HG03469 (cell line): ENCODE measurements at regions not wholly inside any gene's neighbourhood (a gene's known extent, or its start where the extent isn't known, plus 50 kb on each side); places are given as distances from the start of the nearest gene placed in this dataset.

ENCODE experiments used
- ATAC-seq: cut with Tn5 transposase; IDR thresholded peaks from one replicate; pipeline ENCODE4 v1.9.1; 2021; ENCODE audit warnings: mild to moderate bottlenecking, moderate library complexity, moderate number of reproducible peaks; ENCODE audit not compliant: unreplicated experiment

DNA sequence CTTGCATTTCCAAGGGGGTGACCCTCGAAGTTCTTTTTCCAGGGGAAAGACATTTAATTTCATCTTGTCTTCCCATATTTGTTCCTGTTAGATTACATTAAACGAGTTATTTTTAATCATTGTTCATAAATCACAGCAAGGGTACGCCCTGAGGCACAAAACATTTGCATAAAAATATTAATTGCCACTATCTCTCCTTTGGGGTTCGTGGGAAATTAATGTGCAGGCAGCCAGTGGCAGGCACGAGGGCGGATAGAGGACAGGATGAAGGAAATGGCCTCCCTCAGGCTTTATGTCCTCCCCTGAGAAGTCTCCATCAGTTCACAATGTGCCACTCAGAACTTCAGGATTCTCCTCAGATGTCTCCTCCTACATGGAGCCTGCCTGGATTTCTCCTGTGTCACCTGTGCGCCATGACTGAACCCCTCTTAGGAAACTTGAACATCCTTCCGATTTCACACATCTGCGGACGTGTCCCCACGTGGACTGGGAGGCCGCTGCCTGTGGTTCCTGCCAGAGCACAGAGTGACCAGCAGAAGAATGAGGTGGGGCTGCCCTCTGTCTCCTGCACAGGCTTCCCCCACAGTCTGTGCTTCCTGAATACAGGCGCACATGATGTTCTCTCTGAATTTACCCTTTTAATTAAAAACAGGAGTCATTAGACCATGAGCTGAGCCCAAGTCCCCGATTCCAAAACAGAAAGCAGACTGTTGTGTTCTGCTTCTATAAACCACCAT is 1085.9 kb downstream of the TBC1D22A start:
- no peak for ATAC-seq

DNA sequence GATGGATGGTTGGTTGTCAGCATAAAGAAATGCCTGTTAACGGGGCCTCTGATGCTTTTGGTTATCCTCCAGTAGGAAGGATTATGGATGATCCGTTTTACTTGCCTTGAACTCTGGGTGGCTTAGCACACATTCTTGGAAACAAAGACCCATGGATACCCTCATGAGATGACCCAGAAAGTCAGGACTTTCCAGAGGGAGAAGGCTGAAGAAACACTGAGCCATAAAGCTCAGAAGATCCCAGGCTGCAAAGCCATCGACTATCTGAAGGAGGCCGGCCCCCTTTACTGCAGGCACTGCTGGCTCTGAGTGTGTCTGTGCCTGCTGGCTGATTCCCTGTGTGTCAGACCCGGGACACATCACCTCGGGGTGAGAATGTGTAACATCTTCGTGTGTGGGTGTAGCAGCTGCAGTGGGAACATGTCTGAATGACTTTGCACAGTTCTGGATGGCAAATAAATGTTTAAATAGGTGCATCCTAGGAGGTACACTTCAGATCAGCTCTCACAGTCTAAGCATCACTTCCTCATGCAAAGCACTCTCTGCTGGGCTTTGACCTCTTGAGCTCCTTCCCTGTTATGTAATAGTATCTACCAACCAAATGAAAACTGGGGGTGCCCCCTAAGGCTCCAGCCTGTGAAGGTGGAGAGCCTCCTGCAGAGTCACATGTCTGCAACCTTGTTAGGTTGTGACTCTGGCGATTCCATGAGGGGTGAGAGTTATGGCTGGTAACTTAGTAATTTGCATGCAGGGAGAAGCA is 1084.9 kb downstream of the TBC1D22A start:
- no peak for ATAC-seq

DNA sequence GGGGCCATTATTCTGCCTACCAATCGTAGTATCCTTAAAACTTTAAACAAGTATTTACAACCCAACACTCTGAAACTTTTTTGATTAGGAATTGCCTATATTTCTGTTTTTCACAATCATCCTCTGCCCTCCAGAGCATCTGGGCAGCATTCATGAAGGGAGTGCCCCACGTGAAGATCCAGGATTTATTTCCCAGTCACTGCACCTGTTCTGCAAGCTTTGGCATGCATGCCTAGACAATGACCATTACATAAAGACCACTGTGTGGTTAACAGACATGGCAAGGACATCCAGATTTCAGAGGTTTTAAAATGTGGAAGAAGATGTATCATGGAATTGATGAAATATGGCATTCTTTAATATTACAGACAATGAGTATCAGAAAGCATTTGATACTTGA is 1083.8 kb downstream of the TBC1D22A start:
- no peak for ATAC-seq

DNA sequence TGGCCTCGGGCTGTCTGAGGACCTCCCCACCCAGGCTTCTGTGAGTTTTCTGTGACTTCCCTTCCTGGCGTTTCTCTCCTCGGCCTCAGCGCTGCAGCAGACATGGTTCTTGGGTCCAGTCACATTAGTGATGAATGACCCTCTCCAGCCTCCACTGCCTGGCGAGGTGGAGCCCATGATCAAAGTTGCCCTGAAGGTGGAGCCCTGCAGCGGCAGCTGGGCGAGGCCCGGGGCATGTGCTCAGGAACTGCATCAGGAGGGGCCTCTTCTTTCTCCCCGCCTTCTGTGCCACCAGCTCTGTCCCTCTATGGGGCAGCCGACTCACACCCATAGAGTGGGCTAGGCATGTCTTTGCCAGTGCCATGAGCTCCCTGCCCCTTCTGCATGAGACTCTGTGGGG is 1079.7 kb downstream of the TBC1D22A start:
- no peak for ATAC-seq

DNA sequence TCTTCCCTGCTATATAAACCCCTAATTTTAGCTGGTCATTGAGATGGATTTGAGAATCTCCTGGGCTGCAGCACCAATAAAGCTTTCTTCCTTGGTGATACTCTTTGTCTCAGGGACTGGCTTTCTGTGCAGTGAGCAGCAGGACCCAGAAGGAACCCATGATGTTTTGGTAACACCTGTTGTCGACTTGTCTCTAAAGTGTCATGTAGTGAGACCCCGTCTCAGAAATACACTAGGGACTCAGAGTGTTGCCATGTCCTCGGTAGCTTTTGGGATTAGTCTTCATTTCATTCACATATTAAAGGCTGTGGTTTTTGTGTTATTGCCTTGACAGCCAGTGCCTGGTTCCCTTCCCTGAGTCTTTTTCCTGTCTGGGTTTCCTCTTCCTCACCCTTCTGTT is 1078.7 kb downstream of the TBC1D22A start:
- ATAC-seq: no peak

DNA sequence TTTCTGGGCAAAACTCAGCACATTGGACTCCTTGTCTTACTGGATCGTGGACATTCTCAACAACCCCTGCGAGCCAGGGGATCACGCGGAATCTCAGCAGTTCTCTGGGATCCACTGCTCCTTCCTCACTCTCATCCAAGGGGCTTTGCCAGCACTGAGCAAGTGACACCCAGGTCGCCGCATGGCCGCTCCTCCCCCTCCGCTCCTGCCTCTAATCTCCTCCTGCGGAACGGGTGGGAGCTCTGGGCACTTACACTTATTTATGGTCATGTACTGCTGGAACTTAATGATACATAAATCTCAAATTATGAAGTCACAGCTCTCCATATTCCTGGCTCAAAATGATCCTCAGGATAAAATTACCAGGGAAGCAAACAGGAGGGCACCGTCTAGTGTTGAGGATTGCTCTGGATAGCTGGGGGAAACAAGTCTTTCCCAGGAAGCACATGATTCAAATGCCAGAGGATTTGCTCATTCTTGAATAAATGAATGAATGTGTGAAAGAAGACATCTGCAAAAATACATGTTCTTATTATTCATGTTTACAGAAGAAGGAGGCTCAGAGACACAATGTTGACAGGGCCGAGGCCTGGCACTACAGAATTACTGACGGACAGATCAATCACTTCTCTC is 1077.3 kb downstream of the TBC1D22A start:
- ATAC-seq: no peak

DNA sequence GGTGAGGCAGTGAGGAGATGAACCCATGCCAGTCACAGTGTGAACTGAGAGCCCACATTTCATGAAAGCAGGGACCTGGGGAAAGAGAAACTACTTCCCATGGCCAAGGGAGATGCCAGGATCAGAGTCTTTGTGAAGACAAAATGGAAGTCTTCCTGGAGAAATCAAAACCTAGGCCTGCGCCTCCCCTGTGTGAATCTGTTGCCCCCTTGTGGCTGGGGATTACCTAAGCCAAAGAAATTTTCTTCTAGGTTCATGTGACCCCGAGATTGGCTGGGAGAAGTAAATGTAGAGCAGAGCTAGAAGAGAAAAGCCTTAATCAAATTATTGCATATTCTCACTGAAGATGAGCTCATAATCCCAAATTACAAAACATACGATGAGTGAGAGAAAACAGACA is 1075.3 kb downstream of the TBC1D22A start:
- no peak for ATAC-seq

DNA sequence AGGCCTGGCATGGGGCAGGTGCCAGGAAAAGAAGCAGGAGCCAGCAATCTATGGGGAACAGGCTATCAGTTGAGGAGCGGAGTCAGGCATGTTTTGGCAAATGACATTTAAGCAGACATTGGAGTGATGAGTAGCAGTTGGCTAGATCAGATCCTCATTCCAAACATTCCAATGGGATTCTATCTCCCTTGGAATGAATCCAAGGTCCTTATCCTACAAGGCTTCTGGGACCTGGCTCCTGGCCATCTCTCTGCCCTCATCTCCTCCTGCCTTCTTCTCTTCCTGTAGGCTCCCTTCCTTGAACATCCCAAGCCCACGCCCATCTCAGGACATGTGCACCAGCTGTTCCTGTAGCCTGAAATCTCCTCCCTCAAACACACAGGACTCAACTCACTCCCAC is 1074.5 kb downstream of the TBC1D22A start:
- ATAC-seq: no peak

DNA sequence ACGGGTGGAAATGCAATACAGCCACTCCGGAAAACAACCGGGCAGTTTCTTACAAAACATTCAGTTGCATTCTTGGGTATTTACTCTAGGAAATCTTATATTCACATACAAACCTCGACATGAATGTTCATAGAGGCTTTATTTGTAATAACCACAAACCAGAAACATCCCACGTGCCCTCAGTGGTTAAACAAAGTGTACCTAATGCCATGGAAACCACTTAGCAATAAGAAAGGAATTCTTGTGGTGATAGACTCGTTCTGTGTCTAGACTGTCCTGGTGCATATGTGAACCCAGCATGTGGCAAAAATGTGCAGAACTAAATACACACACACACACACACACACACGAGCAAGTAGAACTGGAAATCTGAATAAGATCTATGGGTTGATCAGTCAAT is 1073.3 kb downstream of the TBC1D22A start:
- no peak for ATAC-seq

DNA sequence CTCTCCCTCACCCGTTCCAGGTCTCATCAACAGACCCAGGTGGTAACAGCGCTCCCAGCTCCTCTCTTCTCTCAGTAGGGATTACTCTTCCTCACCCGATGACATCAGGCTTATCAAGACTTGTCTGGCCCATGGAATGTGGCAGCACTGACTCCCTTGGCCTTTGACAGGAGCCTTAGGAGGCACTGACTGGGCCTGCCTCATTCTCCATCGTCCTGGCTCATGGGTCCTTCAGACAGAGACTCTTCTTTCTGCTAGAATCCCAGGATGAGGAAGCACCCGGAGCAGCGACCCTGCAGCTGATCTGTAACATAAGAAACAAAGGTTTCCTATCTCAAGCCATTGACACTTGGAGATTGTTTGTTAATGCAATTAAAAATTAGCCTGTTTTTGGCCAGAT is 1063.6 kb downstream of the TBC1D22A start:
- ATAC-seq: no peak

DNA sequence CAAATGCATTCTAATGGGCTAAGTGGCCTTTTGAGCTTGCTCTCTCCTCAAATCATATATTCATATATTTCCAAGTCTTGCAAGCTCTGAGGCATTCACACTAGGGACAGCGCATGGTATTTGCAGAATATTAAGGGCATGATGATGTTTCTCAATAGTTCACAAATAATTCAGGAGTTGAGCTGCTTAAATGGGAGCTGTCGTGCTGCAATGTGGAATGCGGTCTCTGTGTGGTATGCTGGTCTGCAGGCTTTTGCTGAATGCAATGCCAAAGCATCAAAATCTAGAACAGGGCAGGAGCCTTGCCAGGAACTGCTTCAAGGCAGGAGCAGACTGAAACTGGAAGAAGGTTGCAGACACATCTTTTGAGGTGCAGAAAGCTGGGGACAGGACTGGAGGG is 1060.0 kb downstream of the TBC1D22A start:
- no peak for ATAC-seq

DNA sequence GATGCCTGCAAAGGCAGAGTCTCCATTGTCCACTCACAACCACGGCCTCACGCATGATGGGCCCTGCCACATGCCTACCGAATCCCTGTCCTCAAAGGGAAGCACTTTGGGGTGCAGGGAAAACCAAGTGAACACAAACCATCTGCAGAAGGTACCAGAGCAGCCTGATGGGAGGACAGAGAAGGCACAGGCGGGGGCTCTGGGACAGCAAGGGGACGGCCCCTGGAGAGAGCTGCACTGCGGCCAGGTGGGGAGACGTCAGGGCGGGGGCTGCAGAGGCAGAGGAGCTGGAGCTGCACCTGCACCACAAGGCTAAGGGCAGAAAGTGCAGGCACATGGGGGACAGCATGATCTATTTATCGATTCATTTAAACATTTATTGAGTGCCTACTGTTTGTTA is 1056.0 kb downstream of the TBC1D22A start:
- no peak for ATAC-seq

DNA sequence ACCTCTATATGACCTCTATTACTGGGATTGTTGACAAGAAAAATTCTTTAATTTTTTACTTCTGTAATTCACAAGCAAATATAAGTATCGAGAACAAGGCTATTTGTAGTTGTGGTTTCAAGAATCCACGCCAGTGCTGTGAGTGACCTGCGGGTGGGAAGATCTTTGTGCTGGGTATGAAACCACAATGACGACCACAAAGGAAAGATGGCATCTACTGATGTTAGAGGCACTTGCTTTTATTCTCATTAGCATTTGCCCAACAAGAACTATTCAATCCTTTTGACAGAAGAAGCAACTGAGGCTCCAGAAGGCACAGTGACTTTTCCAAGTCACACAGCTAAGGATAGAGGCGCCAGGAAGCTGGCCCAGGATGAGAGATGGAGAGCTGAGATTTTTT is 1054.9 kb downstream of the TBC1D22A start:
- no peak for ATAC-seq

DNA sequence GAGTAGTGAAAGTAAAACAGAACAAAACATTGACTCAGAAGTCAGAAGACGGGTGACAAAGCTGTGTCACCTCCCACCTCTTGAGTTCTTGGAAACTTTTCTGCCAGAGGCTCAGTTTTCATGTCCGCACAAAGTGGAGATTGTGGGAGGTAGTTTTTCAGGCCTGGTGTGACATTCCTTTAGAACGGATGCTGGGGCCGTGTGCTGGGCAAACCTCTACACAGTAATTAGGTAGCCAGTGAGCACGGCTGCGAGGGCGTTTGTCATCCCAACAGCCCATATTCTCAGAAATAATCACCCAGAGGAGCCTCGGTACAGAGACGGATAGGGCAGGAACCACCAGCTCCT is 1054.4 kb downstream of the TBC1D22A start:
- no peak for ATAC-seq

DNA sequence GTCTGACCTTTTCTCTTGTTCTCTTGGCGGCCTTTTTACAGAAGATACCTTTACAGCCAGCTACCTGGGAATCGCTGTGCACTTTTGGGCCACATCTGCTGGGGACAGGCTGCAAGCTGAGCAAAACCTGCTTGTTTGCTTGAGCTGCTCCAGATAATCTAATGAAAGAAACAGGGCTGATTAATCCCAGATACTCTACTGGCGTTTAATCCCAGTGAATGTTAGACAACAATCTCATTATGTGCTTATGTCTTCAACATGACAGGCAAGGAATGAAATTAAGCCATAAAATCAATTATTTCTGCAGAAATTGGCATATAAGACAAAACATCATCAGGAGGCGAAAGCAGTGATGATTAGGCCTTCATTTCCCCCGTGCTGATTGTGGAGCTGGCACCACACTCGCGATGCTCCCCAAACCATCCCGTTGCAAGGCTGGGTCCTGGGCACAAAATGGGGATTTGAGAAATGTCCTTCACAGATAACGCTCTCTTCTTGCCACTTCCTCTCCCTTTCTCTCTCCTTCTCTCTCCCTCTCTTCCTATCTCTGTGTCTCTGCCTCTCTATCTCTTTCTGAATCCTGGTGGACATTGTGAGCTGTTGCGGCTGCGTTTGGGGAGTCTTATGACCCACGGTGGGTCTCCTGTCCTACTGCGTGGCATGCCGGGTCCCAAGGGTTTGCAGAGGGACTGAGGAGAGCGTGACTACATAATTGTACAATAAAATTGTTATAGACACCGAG is 1053.8 kb downstream of the TBC1D22A start:
- ATAC-seq: no peak

DNA sequence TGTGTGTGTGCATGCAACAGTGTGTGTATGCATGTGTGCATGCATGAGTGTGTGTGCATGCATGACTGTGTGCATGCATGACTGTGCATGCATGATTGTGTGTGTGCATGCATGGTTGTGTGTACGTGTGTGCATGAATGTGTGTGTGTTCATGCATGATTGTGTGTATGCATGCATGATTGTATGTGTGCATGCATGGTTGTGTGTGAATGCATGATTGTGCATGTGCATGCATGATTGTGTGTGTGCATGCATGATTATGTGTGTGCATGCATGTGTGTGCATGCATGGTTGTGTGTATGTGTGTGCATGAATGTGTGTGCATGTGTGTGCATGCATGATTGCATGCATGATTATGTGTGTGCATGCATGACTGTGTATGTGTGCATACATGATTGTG is 1052.0 kb downstream of the TBC1D22A start:
- ATAC-seq: no peak

DNA sequence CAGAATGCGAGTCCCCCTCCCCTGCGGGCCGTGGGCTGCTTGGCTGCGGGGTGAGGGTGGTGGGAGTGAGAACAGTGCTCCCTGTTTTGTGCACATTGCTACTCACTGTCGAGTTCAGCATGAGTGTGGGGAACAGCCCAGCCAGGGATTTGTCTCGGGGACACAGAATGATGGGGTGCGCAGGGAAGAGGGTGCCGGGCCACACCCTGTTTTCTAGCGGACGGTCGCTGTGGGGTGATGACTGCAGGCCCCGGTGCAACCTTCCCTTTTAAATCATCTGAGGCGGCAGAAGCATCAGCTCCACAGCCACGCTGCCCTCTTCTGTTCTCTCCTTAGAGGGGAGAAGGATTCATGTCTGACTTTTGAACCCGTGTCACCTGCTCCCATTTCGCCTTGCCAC is 1051.2 kb downstream of the TBC1D22A start:
- ATAC-seq: no peak

DNA sequence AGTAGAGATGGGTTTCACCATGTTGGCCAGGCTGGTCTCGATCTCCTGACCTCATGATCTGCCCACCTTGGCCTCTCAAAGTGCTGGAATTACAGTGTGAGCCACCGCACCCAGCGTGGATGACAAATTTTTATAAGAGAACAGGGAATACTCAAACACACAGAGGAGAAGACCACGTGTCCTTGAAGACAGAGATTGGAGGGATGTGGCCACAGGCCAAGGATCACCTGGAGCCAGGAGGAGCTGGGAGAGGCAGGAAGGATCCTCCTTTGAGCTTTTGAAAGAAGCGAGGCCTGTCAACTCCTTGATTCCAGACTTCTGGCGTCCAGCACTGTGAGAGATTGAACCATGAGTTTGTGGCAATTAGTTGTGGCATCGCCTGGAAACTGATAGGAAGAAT is 1049.5 kb downstream of the TBC1D22A start:
- ATAC-seq: no peak

DNA sequence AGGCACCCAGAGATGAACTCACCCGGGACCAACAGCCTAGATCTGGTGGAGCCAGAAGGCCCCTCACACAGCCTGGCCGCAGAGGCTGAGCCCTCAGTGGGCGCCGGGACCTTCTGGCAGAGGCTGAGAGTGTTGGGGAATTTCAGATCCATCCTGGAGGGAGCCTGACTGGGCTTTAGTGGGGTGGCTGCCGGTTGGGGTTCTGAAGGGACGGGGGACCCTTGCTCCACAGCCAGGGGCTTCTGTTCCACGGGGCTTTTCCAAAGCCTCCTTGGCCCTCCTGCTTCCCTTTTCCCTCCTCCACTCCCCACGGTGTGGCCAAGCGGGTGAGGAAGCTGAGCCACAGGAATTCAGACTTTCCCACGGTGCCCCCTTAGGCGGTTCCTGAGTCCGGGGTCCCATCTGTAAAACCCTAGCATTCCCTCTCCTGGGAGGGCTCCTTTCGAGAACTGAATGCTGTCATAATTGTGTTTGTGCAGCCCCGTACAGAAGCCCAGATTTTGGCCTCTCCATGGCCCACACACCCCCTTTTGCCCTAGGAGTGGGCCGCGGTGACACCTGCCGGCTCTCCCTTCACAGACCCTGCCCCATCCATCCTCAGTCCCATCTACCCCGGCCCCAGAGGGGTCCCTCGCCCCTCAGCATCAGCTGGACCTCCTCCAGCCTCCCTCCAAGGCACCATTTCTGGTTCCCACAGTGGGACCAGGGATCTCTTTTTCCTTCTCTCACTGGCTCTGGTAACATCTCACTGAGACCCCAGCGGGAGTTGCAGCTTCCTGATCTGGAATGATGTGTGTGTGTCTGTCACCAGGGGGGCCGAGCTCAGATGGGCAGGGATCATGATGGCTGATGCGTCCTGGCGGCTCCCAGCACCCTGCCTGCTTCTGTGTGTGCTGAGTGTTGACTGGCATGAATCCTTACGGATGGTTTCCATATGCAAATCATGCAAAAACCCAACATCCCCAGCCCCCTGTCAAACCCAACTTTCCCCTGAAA is 1048.4 kb downstream of the TBC1D22A start:
- no peak for ATAC-seq

DNA sequence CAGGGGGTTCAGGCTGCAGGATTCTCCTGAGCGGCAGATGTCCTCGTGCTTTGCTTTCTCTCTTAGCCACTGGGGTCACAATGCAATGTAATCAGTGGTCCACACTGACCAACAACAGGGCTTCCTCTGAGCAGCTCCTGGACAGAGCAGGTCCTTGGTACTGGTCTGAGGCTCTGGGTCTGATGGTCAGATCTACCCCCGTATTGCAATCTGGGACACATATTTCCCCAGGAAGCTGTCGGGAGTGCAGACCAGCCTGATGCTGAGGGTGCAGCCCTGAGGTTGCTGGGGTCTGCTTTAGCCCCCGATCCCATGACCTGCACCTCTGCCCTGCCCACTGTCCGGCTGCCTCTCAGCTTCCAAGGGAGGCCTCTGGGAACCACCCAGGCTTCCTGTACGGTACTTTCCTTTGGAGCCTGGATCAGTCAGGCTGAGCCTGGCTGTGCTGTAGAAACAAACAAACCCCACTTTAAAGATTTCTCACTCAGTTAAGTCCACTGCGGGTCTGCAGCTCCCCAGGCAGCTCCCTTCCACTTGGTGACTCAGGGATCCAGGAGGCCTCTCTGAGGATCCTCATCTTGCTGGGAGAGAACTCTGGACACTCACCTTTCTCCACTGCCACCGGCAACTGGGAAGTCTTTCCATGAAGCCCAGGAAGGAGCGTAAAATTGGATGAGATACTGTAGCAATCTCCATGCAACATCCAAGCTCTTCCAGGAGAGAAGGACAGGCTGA is 1046.6 kb downstream of the TBC1D22A start:
- no peak for ATAC-seq
